Fibroblast of peridontal ligament (primary cell): ENCODE measurements at regions not wholly inside any gene's neighbourhood (a gene's known extent, or its start where the extent isn't known, plus 50 kb on each side); places are given as distances from the start of the nearest gene placed in this dataset.

Experiments used
- DNase-seq: peaks from one replicate; pipeline ENCODE4 v3.0.0-alpha.2; 2010; ENCODE audit errors: extremely low read depth

DNA sequence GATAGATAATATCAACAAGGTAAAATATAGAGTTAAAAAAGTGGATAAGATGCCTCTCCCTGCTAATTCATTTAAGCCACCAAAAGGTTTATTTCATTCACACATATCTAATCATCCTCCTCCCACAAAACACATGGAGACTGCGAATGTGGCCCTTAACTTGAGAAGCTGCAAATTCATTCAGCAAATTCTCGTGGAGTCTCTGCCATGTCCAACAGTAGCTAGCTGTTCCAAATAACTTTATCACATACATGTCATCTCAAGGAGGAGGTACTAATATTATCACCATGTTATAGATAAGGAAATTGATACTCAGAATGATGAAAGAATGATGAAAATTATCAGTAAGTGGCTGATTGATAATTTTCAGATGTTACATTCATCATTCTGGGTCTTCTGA lies 950.2 kb downstream of the CDH11 start:
- DNase-seq: no peak

DNA sequence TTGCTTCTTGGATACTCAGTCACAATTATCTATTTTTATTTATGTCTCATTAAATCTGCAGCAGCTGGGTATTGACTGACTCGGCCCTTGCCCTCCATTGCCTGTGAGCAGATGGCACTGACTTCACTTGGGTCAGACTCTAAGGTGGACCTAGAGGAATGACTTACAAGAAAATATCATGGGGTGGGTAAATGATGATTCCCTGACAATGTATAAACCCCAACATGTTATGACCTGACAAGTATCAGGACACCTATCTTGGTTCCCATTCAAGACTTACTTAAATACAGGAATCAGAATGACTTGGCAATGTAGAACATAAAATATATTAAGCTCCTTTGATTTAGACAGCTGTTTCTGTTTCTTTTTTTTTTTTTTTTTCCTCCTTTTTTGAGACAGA lies 953.5 kb downstream of the CDH11 start:
- no peak for DNase-seq

DNA sequence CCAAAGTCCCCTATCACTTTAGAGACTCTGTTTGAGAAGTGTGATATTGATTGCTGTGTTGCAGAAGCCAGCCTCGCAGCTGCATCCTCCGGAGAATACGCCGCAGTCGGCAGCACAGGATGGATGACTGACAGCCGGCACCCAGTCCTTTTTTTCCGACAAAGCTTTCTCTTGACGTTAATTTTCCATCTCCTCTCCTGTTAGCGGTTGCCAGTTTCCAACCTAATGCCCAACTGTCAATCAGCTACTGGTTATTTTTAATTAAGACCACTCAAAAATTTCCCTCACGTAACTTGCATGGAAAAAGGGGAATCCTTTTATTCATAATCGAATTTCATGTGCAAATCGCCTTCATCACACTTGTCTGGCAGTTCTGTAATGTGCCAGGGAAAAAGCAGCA lies 953.9 kb downstream of the CDH11 start:
- no peak for DNase-seq

DNA sequence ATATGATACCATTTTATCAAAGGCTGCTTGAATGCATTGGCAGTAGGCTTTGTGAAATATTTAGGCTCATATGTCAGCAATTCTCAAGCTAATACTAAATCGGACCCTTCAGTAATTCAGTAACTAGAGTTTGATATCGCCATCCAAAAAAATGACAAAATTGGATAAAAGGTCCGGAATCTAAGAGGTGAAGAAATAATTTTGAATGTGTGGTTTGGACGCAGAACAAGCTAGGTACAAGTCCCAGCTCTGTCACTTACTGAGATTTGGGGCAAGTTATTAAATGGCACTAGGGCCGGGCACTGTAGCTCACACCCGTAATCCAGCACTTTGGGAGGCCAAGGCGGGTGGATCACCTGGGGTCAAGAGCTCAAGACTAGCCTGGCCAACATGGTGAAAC lies 956.5 kb downstream of the CDH11 start:
- no peak for DNase-seq

DNA sequence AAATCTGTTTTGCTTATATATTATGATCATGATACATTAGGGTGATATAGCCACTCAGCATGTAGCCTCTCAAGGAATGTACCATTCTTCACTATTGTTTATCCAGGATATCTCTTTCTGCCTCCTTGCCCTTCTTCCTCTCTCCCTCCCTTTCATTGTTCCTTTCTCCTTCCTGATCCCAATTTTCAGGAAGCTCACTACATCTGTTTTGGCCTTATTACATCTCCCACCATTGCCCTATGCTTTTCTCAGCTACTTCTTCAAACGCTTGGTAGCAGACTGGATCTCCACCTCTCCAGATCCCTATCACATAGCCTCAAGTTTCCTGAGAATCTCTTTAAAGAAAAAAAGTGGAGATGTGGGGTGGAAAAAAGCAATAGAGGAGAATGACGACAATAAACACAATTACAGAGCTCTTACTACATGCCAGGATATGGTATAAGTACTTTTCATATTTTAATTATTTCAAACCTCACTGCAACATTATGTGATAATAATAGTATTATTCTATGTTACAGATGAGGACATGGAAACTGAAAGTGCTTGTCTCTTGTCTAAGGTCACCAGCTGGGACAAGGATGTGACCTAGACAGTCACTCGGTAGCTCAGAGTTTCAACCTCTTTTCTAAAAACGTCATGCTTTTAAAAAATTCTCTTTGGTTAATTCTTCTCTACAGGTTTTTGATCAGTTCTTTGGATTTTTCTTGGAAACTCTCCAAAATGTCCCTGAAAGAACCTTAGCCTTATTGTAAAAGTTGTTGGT lies 959.1 kb downstream of the CDH11 start:
- DNase-seq: no peak

DNA sequence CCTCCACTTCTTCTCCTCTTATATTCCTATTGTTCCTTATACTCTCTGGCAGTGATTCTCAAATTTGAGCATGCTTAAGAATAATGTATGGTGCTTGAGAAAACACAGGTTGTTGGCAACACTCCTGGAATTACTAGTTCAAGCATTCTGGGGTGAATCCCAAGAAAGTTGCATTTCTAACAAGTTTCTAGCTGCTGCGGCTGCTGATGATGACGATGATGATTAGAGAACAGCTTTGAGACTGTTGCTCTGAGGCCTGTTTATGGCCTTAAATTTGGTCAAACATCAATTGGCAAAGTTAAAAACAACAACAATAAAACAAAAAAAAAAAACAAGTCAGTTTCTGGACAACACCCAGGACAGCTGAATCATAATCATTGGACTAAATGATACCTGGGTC lies 961.9 kb downstream of the CDH11 start:
- no peak for DNase-seq

DNA sequence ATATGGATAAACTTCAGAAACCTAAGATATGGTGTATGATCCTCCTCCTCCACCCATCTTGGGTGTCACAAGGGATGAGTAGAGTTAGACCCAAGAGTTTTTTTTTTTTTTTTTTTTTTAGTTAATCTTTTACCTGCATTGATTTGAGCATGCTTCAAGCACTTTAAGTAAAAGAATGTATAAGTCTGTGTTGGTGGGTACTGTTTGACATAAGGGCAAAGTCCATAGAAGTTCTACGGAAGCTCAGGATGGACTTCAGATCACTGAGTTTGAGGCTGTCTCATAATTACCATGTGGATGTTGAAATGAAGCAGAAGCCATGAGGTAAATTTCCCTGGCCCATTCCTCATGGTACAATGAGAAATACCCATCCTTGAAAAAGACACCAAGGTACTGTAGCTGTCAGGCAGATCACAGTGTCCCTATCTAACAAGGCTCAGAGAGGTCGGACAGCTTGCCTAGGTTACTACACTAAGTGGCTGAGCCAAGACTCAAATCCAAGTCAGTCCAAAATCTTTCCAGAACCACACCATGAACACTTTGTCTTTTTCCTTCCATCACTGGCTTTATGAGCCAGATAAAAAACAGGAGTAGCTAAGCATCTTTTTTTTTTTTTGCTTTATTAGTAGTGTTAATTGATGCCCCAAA lies 962.8 kb downstream of the CDH11 start:
- no peak for DNase-seq

DNA sequence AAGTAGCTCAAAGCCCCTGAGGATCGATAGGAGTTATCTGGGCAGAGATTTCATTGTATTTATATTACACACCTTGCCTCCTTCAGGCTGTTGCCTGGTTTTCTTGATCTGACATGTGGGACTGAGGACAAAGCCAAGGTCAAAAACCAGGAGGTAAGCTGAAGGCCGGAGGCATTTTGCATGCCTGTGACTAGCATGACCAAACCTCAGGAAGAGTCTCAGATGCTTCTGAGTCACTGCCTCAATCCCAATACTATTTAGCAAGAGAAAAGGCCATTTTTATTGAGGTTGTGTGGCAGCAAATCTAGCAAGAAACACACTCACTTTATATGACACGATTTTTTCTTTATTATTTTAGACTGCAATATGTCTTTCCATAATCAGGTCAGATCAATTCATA lies 968.1 kb downstream of the CDH11 start:
- peak; percentile 16 for DNase-seq

DNA sequence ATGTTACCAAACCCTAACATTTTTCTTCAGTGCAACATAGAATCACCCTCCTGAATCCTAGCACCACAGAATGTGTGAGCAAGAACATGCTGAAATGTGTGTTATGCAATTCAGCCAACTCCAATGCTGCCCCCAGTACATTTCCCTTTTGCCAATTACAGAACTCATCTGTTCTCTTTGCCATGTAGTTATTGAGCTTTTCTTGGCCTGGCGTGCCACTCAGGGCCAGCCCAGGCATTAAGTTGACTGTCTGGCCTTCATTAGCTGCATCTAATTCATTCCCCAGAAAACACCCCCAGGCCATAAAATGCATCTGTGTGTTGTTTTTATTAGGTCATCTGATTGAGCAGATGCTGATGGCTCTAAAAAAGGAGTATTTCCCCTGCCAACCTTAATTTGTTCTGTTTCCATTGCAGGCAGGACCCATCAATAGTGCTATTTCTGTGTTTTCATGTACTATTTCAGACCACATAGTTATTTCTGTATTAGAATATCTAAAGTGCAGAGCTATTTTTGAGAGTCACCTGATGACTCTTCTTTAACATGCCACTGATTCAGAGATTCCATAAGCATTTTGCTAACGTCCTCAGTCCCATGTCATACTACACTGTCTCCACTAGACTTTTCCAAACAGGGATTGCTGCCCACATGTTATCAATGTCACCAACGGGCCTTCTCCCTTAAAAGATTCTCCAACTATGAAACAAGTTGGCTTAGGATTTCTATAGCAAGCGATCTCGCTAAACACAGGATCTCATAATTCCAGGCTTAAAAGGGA lies 969.7 kb downstream of the CDH11 start:
- DNase-seq: no peak

DNA sequence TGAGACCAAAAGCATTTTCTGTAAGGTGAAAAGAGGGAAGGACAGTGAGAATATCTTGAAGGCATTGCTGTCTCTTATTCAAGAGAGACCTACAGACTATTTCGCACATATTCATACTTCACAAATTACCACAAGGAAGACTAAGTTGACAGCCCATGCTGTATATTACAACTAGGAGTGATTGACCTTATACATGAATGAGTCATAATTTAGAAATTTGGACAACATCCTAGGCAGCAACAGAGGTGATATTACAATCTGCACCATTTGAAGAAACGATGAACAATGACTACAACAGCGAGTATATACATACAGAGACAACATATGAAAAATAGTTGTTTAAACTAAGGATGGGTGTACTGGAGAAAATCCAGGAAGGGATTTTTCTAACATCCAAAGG lies 971.7 kb downstream of the CDH11 start:
- no peak for DNase-seq

DNA sequence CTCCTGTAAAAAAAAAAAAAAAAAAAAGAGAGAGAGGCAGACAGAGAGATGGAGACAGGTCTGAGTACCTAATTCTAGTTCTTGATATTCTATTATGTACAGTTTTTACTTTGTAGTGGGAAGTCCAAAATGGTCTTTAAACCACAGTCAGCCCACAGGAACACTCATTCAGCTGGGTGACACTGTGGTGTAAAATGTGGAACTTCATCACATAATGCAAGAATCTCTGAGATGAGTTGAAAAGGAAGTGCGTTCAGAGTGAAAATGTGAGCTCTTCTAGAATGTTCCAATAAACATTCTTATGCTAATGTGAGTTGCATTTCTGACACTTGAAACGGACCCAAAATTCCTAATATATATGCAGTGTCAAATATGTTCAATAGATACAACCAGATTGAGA lies 972.1 kb downstream of the CDH11 start:
- DNase-seq: no peak

DNA sequence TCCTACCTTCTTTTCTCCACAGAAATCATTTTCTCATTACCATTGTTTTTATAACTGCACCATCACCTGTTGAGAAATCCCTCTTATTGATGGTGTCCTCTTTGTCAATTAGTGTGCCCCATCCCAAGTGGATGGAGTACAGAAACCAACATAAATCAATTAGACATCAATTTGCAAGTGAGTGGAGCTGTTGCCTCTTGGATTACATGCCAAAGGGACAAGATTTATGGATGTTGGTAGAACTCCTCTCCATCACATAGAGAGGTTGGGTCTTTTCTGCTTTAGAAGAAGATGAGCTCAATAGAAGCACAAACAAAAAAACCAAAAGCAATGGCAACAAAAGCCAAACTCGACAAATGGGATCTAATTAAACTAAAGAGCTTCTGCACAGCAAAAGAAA lies 973.5 kb downstream of the CDH11 start:
- no peak for DNase-seq

DNA sequence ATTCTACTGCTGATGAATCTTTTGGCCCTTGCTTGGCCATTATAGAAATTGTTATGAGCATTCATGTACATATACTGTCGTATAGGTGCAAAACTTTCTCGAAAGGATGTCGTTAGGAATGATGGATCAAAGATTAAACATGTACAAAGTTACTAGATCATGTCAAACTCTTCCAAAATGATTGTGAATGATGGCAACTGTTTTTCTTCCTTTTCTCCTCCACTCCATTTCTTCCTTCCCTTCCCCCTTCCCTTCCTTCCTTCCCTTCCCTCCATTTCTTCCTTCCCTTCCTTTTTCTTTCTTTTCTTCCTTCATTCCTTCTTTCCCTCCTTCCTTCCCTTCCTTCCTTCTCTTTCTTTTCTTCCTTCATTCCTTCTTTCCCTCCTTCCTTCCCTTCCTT lies 973.9 kb downstream of the CDH11 start:
- no peak for DNase-seq

DNA sequence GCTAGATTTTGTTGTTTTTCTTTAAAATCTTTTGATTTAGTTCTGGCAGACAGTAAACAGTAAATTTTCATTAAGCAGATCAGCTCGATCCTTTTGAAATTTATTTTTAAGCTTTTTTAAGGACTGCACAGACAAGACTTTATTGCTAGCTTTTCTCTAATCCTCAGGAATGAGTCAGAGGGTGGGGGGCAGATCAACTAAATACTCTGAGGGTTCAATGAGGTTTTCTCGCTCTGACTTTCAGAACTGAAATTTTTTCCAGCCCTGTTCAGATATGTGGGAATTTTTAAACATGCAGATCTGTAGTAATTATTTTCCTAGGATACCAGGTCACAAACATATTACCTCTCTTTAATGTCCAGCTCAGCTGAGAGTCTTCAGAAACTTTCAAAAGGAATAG lies 977.2 kb downstream of the CDH11 start:
- peak; percentile 42 for DNase-seq

DNA sequence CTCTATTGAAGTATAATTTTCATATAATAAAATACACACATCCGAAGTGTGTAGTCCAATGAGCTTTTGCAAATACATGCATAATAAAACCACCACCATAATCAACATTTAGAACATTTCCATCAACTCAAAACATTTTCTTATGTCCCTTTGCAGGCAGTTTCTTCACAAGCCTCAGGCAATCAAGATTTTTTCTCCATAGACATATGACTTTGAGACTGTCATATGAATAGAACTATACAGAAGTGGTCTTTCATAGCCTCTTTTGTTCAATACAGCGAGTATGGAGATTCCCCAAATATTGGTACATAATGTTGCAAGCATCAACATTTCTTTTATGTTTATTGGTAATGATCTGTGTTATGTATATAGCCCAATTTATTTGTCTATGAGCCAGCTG lies 983.2 kb downstream of the CDH11 start:
- DNase-seq: no peak

DNA sequence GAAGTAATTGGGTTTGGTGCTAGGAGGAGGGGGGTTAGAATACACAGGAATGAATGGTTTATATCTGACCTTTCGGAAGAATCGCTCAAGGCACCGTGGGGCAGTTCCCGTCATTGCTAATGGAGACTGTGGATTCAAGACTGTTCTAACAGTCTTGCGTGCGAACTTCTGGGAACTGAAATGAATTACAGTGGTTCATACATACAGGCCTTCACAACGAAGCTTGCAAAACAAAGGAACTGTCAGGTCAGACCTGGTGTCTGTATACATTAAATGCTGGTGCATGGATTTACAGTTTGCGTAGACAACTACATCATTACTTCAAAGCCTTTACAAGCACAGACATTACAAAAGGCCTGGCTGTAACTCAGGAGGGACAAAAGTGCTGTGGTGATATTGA lies 983.9 kb downstream of the CDH11 start:
- no peak for DNase-seq

DNA sequence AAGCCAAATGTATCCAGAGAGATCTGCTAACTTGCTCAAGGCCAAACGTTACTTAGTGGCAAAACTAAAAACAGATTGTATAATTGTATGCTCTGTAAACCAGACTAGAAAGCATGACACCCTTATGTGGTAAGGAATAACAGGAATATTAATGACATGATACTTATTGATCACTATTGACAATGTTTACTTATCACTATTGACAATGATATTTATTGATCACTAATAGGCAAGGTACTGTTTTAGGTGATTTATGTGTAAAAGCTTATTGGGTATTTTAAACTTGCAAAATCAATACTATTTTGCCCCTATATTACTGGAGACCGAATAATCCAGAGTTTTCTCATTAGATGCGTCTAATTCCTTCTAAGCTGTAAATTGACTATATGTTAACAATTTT lies 985.1 kb downstream of the CDH11 start:
- DNase-seq: no peak

DNA sequence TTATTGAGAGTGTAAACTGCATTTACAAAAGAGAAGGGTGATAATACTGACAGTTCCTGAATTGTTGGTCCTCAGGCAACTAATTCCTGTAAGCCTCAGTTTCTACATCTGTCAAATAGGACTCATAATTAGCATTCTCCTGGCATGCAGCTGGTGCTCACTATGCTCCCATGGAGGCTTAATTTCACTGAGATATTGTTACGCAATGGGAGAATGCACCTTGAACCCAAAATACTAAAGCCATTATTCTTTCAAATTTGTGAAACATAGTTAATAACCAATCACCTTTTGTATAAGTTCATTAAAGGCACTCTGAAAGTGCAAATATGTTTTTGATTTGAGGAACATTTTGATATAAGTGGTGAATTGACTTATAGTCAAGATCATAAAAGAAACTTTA lies 985.5 kb downstream of the CDH11 start:
- no peak for DNase-seq

DNA sequence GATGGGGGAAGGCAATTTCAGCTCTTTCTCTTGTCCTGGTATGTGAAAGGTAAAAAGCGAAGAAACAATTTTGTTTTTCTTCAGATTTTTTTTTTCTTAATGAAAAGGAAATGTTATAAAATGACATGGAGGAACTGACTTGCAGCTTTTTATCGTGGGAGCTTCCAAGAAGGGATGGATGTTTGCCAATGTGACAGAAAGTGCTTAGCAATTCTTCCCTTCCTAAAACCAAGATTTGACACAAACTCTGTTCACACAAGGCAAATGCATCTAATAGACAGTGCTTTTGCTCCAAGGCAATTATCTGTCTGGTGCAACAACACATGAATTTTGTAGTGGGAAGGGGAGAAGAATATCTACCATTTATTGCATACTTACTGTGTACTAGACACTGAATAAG lies 988.5 kb downstream of the CDH11 start:
- peak; percentile 10 for DNase-seq

DNA sequence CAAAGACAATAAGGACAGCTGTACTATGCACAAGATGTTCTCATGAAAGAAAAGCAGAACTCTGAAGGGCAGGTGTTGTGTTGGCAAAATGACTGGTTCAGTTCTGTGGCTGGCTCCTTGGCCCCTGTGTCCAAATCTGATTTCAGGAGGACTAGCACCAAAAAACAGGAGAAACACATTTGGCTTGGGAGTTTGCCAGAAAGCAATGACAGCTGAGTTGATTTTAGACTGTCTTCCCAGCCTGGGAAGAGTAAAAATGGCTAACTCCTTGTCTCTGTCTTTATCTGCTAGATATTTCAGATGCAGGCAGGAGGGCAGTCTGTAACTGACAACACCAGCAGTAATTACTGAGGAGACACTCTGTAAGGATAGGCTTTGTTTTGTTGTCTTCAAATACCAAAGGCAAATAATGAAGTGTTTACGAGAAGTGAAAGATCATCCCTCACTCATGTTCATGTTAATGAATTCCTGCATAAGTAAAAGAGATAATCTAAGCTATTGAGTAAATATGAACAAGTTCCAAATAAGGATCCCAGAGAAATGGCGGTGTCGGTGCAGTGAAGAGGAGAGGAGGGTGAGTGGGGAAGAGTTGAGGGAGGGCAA lies 989.0 kb downstream of the CDH11 start:
- no peak for DNase-seq

DNA sequence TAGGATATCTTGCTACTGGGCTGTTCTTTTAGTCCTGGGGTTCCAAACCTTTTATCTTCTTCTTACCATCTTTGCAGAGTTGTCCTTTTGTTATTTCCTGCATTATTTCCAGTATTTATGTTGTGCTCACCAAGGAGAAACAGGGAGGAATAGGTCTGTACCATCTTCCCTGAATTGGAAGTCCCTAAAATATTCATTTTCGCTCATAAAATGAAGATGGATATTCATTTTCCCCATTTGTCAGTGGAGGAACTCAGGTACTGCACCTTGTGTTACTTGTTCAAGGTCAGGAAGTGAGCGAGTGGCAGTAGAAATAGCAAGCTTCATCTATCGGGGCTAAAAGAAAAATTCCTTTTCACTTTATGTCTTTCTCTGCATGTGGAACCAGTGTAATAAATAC lies 989.7 kb downstream of the CDH11 start:
- DNase-seq: no peak

DNA sequence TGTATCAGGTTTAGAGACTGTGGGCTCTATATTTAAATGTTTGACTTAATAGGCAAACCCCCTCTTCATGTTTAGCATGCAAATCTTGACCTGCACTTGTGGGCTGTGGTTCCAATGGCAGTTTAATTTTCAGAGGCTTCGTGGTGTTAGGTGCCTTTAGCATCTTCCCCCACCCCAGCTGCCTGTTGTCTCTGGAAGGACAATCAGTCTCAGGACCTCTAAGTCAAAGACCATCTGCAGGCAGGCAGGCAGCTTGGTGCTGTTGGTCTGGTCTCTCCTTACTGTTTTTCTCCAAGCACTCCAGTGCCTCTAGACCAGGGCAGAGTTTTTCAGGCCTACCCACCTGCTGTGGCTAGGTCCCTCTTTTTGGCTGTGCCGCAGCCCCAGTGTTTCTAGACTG lies 990.4 kb downstream of the CDH11 start:
- no peak for DNase-seq

DNA sequence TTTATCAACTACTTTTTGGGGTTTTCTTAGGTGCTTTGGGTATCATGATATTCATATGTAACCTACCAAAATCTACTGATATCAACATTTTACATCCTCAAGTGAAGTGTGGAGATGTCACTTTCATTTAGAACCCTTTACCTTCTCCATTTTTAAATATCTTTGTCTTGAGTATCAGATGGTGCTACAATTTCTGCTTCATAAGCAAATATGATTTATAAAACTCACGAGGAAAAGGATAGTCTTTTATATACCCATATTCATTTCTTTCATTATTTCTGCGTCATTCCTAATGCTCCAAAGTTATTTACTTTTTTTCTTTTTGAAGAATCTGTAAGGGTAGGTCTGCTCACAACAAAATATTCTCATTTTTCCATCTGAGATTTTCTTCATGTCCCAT lies 991.7 kb downstream of the CDH11 start:
- DNase-seq: no peak
